Naive thymus-derived CD4-positive, alpha-beta T cell (primary cell): ENCODE measurements at regions not wholly inside any gene's neighbourhood (a gene's known extent, or its start where the extent isn't known, plus 50 kb on each side); places are given as distances from the start of the nearest gene placed in this dataset.

Experiments used
- ATAC-seq: fragments of 150-1000 bp; cut with Tn5 transposase; 2 replicates; pipeline ENCODE4 v1.10.0; 2021; ENCODE audit warnings: mild to moderate bottlenecking, moderate library complexity
- CTCF ChIA-PET: fragments of 350-600 bp; sonication (Branson Sonifier 250); formaldehyde crosslinking; loops from one replicate; lab custom pipeline; 2021; ENCODE audit warnings: antibody characterized with exemption; lab: Charles Lee
- POLR2A ChIA-PET: fragments of 350-600 bp; sonication (Branson Sonifier 250); formaldehyde crosslinking; loops from one replicate; lab custom pipeline; 2021; ENCODE audit warnings: antibody characterized with exemption, inconsistent platforms; lab: Charles Lee
- DNase-seq, 9 donors: peaks; one replicate each; pipeline versions ENCODE4 v3.0.0 to v3.0.0-alpha.2; 2020 to 2022; ENCODE audit warnings: mixed read lengths in 1 of 9
- H3K27ac ChIP-seq: one replicate; pipeline ENCODE4 v1.7.0; 2013; ENCODE audit warnings: mild to moderate bottlenecking, low read depth, low read length, moderate library complexity
- H3K27me3 ChIP-seq, 2 donors: one replicate each; pipeline ENCODE4 v1.7.0; 2013; ENCODE audit warnings: low read length in 2 of 2, mild to moderate bottlenecking in 2 of 2, moderate library complexity in 2 of 2; ENCODE audit not compliant: control insufficient read depth in 2 of 2, insufficient read depth in 2 of 2
- H3K36me3 ChIP-seq, 3 experiments: 1 replicate in 2 of 3; 2 replicates in 1 of 3; pipeline ENCODE4 v1.7.0; 2013; ENCODE audit warnings: low read length in 3 of 3, mild to moderate bottlenecking in 3 of 3, moderate library complexity in 1 of 3; ENCODE audit not compliant: insufficient read depth in 3 of 3, control insufficient read depth in 2 of 3
- H3K4me1 ChIP-seq, 2 donors: one replicate each; pipeline ENCODE4 v1.7.0; 2013; ENCODE audit warnings: low read length in 2 of 2, mild to moderate bottlenecking in 2 of 2, moderate library complexity in 1 of 2; ENCODE audit not compliant: control insufficient read depth in 2 of 2, insufficient read depth in 2 of 2
- H3K4me3 ChIP-seq: 2 replicates; pipeline ENCODE4 v1.7.0; 2013; ENCODE audit warnings: mild to moderate bottlenecking, low read length
- H3K9me3 ChIP-seq, 3 experiments: 1 replicate in 2 of 3; 2 replicates in 1 of 3; pipeline ENCODE4 v1.7.0; 2013; ENCODE audit warnings: low read length in 3 of 3; ENCODE audit not compliant: control insufficient read depth in 2 of 3
- H3K27ac Mint-ChIP-seq, 9 donors: one replicate each; pipeline ENCODE4 v1.8.0; 2020 to 2022; ENCODE audit warnings: mixed read lengths in 9 of 9, mild to moderate bottlenecking in 8 of 9, moderate library complexity in 5 of 9, inconsistent platforms in 2 of 9
- H3K27me3 Mint-ChIP-seq, 5 donors: one replicate each; pipeline ENCODE4 v1.8.0; 2021 to 2022; ENCODE audit warnings: mixed read lengths in 5 of 5, mild to moderate bottlenecking in 1 of 5
- H3K36me3 Mint-ChIP-seq, 5 donors: one replicate each; pipeline ENCODE4 v1.8.0; 2020 to 2022; ENCODE audit warnings: mixed read lengths in 5 of 5, mild to moderate bottlenecking in 3 of 5, inconsistent platforms in 1 of 5
- H3K4me1 Mint-ChIP-seq, 7 donors: one replicate each; pipeline ENCODE4 v1.8.0; 2020 to 2022; ENCODE audit warnings: mixed read lengths in 7 of 7, mild to moderate bottlenecking in 3 of 7, inconsistent platforms in 1 of 7
- H3K4me3 Mint-ChIP-seq, 10 donors: one replicate each; pipeline ENCODE4 v1.8.0; 2020 to 2022; ENCODE audit warnings: mild to moderate bottlenecking in 10 of 10, mixed read lengths in 10 of 10, moderate library complexity in 6 of 10, inconsistent platforms in 2 of 10
- H3K9me3 Mint-ChIP-seq, 11 donors: one replicate each; pipeline ENCODE4 v1.8.0; 2020 to 2022; ENCODE audit warnings: mixed read lengths in 11 of 11, mild to moderate bottlenecking in 4 of 11, inconsistent platforms in 1 of 11, moderate library complexity in 1 of 11
- intact Hi-C, 2 donors: fragments of 100-400 bp; cut with micrococcal nuclease; formaldehyde crosslinking; loops; one replicate each; pipeline ENCODE4 v1.15.1; 2023

DNA sequence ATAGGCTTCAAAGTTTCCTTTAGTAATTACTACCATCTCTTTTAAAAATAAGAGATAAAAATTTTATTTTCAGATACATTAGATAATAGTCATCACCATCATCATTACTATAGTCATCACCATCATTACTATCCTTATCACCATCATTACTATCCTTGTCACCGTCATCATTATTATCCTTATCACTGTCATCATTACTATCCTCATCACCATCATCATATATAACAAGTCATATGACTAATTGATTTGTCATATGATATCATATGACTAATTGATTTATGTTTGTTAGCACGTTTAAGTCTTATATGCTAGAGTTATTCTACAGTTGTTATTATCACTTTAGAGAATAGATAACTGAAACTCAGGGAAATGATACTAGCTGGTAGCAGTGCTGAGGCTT, 382.1 kb upstream of the CDH18 start:
- CTCF ChIA-PET = no interaction called here
- Mint-ChIP-seq H3K9me3 (peaks cover 0 to 30% (median 10%) of the 10 kb centered on the region in 11 donors), H3K4me3 (no peak overlapping the region), H3K27ac (no peak overlapping the region), H3K36me3 (no peaks in the 10 kb centered on the region), H3K27me3 (no peaks in the 10 kb centered on the region), H3K4me1 (no peaks in the 10 kb centered on the region)
- Histone ChIP-seq H3K4me3 (no peak overlapping the region), H3K27ac (no peak overlapping the region), H3K4me1 (no peaks in the 10 kb centered on the region), H3K36me3 (no peaks in the 10 kb centered on the region), H3K9me3 (no peaks in the 10 kb centered on the region), H3K27me3 (no peaks in the 10 kb centered on the region)
- DNase-seq (no peak), ATAC-seq (no peak)
- intact Hi-C loops = no loop called here
- POLR2A ChIA-PET = no interaction called here

DNA sequence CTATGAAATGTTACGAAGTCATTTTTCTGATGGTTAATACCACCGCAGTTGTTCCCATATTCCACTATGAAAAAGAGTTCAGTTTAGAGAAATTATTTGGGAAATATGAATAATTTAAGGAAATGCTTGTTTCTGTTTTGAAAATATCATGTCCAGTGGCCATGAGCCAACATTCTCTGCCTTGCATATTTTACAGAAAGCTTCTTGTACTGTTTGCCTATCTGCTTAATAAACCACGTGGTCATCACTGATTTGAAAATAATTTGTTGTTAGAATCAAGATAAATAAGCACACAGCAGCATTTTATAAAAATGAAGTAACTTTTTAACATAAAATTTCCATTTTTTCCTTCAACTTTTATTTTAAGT, 381.5 kb upstream of the CDH18 start:
- Histone ChIP-seq H3K4me3 (no peak overlapping the region), H3K9me3 (no peaks in the 10 kb centered on the region), H3K27me3 (no peaks in the 10 kb centered on the region), H3K27ac (no peak overlapping the region), H3K4me1 (no peaks in the 10 kb centered on the region), H3K36me3 (no peaks in the 10 kb centered on the region)
- Mint-ChIP-seq H3K4me1 (no peaks in the 10 kb centered on the region), H3K27ac (no peak overlapping the region), H3K36me3 (no peaks in the 10 kb centered on the region), H3K27me3 (no peaks in the 10 kb centered on the region), H3K9me3 (peaks cover 0 to 30% (median 11%) of the 10 kb centered on the region in 11 donors), H3K4me3 (no peak overlapping the region)
- ATAC-seq (no peak), DNase-seq (no peak)
- intact Hi-C loops = no loop called here
- POLR2A ChIA-PET = no interaction called here
- CTCF ChIA-PET = no interaction called here

DNA sequence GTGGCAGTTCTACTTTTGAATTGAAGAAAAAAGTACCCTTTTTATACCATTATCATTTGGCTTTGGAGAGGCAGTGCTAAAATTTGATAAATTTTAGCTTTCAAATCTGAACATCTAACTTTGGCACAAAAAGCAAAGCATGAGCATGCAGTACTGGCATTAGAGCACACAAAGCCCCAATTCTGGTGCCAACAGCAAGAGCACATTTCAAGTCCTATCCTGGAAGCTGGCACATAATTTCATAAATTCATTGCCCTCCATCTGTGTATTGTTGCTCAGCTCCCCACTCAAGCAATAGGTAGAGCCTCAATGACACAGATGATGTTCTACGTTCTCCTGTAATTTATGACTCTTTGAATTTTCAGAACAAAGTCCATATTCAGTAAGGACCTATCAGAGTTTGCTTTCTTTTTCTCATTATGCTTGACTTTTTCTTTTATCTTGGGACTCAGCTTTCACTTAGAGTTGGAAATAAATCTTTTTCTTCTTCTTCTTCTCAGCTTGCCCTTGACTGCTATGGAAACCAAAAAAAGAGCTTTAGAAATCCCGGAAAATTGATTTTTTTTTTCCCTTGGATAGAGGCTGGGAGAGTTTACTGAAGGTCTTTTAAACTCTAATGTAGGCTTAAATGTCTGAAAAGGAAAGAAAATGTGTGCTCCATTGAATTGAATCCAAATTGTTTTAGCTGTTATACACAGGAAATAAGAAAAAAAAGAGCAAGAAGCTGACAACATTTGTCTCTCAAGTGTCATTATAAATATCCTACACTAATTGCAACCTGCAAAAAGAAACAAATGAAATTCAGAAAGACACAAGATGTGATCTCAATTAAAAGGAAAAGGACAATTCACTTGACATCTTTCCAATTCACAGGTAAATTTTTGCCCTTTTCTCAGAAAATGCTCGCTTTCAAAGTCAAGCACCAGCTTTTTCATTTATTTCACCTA, 380.8 kb upstream of the CDH18 start:
- no peaks in the 10 kb centered on the region for H3K36me3 ChIP-seq
- Mint-ChIP-seq H3K36me3 (no peaks in the 10 kb centered on the region), H3K9me3 (peaks cover 0 to 30% (median 11%) of the 10 kb centered on the region in 11 donors), H3K27me3 (no peaks in the 10 kb centered on the region), H3K4me3 (no peak overlapping the region), H3K27ac (no peak overlapping the region), H3K4me1 (no peaks in the 10 kb centered on the region)
- CTCF ChIA-PET = no interaction called here
- H3K27ac ChIP-seq = no peak overlapping the region
- no peak for ATAC-seq
- intact Hi-C loops = no loop called here
- DNase-seq = no peak
- H3K9me3 ChIP-seq = no peaks in the 10 kb centered on the region
- H3K4me3 ChIP-seq = no peak overlapping the region
- no peaks in the 10 kb centered on the region for H3K27me3 ChIP-seq
- H3K4me1 ChIP-seq = no peaks in the 10 kb centered on the region
- POLR2A ChIA-PET = no interaction called here

DNA sequence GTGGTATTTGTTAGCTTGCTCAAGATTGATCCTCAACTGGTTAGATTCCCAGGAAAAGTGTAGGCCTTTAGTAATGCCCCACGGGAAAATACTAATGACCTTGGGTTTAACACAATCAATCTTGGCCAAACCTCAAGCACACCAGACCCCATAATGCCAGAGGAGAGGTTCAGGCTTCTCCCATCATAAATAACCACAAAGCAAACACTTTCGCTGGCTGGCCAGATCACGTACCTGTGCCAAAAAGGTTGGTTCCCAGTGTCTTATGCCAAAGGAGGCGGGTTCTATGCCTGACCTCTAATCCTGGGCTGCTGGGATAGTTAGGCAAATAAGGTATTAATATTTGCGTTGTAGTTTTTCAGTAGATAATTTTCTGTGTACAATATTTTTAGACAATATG, 379.2 kb upstream of the CDH18 start:
- POLR2A ChIA-PET = no interaction called here
- DNase-seq (no peak), ATAC-seq (no peak)
- H3K27me3 ChIP-seq = no peaks in the 10 kb centered on the region
- Mint-ChIP-seq H3K4me3 (no peak overlapping the region), H3K27me3 (no peaks in the 10 kb centered on the region), H3K36me3 (no peaks in the 10 kb centered on the region), H3K9me3 (peaks cover 0 to 41% (median 15%) of the 10 kb centered on the region in 11 donors), H3K27ac (no peak overlapping the region), H3K4me1 (no peaks in the 10 kb centered on the region)
- H3K4me1 ChIP-seq = no peaks in the 10 kb centered on the region
- H3K4me3 ChIP-seq = no peak overlapping the region
- no peak overlapping the region for H3K27ac ChIP-seq
- no peaks in the 10 kb centered on the region for H3K36me3 ChIP-seq
- CTCF ChIA-PET = no interaction called here
- intact Hi-C loops = no loop called here
- no peaks in the 10 kb centered on the region for H3K9me3 ChIP-seq

DNA sequence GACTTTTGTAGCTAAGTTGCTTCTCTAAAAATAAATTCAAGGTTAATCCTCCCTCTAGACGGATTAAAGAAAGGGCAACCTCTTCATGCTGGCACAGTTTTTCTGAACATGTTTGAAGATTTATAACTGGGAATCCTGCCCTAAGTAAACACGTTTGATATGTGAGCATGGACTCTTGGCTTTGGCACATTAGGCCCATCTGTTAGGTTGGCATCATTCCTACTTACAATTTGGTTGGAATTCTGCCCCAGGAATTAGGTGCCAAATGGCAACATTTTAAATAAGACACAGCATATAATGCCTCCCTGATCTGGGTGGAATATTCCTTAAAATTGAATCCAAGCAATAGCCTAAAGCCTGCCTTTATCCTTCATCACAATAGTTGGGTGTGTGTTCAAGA, 372.3 kb upstream of the CDH18 start:
- Histone ChIP-seq H3K9me3 (no peaks in the 10 kb centered on the region), H3K27ac (no peak overlapping the region), H3K4me3 (no peak overlapping the region), H3K4me1 (no peaks in the 10 kb centered on the region), H3K36me3 (no peaks in the 10 kb centered on the region), H3K27me3 (no peaks in the 10 kb centered on the region)
- ATAC-seq = no peak
- no peaks in the 10 kb centered on the region for H3K36me3 Mint-ChIP-seq
- ChIA-PET CTCF (no interaction called here), POLR2A (no interaction called here)
- no peak for DNase-seq
- no peak overlapping the region for H3K4me3 Mint-ChIP-seq
- no peak overlapping the region for H3K27ac Mint-ChIP-seq
- H3K4me1 Mint-ChIP-seq = no peaks in the 10 kb centered on the region
- intact Hi-C loops = no loop called here
- no peaks in the 10 kb centered on the region for H3K27me3 Mint-ChIP-seq
- H3K9me3 Mint-ChIP-seq = peaks cover 0 to 21% (median 11%) of the 10 kb centered on the region in 11 donors

DNA sequence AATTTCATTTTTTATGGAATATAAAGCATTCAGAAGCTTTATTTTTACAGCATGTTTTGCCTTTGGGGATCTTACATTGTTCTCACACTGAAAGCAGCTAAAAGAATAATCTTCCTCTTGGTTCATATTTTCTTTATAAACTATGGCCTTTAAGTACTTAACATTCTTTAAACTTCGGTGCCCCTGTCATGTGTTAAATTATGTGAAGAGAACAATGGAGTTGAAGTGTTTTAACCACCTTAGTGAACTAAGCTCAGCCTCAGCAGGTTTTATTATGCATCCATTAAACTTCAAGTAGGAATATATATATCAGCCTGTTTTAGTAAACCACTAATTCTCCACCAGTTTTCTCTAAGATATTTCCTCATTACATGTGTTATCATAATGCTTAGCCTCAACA, 371.4 kb upstream of the CDH18 start:
- DNase-seq = no peak
- no peak overlapping the region for H3K4me3 Mint-ChIP-seq
- no peaks in the 10 kb centered on the region for H3K36me3 ChIP-seq
- H3K4me1 Mint-ChIP-seq = no peaks in the 10 kb centered on the region
- no peak for ATAC-seq
- H3K27ac ChIP-seq = no peak overlapping the region
- intact Hi-C loops = no loop called here
- POLR2A ChIA-PET = no interaction called here
- no peaks in the 10 kb centered on the region for H3K9me3 ChIP-seq
- H3K4me1 ChIP-seq = no peaks in the 10 kb centered on the region
- H3K27me3 ChIP-seq = no peaks in the 10 kb centered on the region
- H3K36me3 Mint-ChIP-seq = no peaks in the 10 kb centered on the region
- peaks cover 0 to 26% (median 11%) of the 10 kb centered on the region in 11 donors for H3K9me3 Mint-ChIP-seq
- no peak overlapping the region for H3K4me3 ChIP-seq
- H3K27me3 Mint-ChIP-seq = no peaks in the 10 kb centered on the region
- CTCF ChIA-PET = no interaction called here
- no peak overlapping the region for H3K27ac Mint-ChIP-seq

DNA sequence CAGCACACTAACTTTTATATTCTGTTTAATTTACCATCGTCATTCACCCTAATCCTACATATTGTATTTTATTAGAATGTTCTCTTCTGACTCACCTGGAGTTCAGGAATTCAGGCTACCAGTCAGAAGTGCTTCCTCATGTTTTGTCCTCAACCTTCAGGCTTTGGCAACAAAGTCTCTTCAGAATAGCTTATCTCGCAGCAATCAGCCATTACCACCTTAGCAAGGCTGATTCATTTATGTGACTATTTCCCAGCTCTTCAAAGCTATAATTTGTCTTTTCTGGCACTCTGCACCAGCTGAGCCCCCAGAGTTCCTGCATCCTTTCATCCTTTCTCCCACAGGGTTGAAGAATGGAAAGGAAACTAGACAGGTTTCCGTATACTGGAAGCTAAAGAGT, 365.5 kb upstream of the CDH18 start:
- no peaks in the 10 kb centered on the region for H3K27me3 ChIP-seq
- Mint-ChIP-seq H3K4me1 (no peaks in the 10 kb centered on the region), H3K36me3 (no peaks in the 10 kb centered on the region), H3K27ac (no peak overlapping the region), H3K27me3 (no peaks in the 10 kb centered on the region), H3K9me3 (peaks cover 0 to 20% (median 9%) of the 10 kb centered on the region in 11 donors), H3K4me3 (no peak overlapping the region)
- intact Hi-C loops = no loop called here
- H3K4me3 ChIP-seq = no peak overlapping the region
- DNase-seq (no peak), ATAC-seq (no peak)
- POLR2A ChIA-PET = no interaction called here
- CTCF ChIA-PET = no interaction called here
- H3K4me1 ChIP-seq = no peaks in the 10 kb centered on the region
- no peaks in the 10 kb centered on the region for H3K9me3 ChIP-seq
- H3K27ac ChIP-seq = no peak overlapping the region
- H3K36me3 ChIP-seq = no peaks in the 10 kb centered on the region
